ENCODE measurements at regions not wholly inside any gene's neighbourhood (a gene's known extent, or its start where the extent isn't known, plus 50 kb on each side); places are given as distances from the start of the nearest gene placed in this dataset.

DNA sequence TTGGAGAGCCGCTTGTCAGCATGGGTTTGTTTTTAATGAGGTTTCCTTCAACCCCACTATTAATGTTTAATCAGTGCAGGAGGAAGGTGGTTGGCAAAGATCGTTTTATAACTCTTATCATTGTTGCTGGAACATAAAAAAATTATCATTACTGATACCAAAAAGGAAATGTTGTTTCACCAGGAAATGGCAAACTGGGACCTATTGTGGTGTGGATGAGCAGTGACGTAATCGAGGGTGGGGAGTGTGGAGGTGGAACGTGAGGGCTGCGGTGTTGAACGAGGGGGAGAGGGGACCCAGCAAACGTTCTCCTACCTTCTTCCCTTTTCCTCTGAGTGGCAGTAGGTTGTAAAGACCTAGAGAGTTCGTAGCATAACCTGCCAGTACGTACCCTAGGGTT is 71.9 kb upstream of the TOMM7 start:
- H3K4me3 Mint-ChIP-seq = no peak overlapping the region
- no peaks in the 10 kb centered on the region; the same call in 2 of the 3 replicates for H3K36me3 Mint-ChIP-seq (ENCODE audit: low read depth)
- TF ChIP-seq NANOG (IDR thresholded peaks at IDR 0.05; ENCODE audit: borderline replicate concordance) = no peak
- TF ChIP-seq CREB1 (CRISPR knock-in tag; IDR thresholded peaks at IDR 0.05; ENCODE audit: low read depth) = no peak
- TF ChIP-seq POLR2AphosphoS5 (IDR thresholded peaks at IDR 0.05; ENCODE audit: low read depth) = no peak
- TF ChIP-seq STAT1 (IDR thresholded peaks at IDR 0.05; ENCODE audit: unreplicated experiment) = no peak
- Histone ChIP-seq H3K4me1 (ENCODE audit: insufficient read depth) (peaks cover 9% of the 10 kb centered on the region), H3K27me3 (ENCODE audit: insufficient read depth) (no peaks in the 10 kb centered on the region), H3K4me3 (no peak overlapping the region), H3K36me3 (ENCODE audit: insufficient read depth) (no peaks in the 10 kb centered on the region), H3K27ac (ENCODE audit: low read depth) (no peak overlapping the region), H3K9me2 (ENCODE audit: insufficient read depth) (no peaks in the 10 kb centered on the region), H2AFZ (peak overlapping the region; percentile 23; the same call in 1 of the 2 replicates), H3K4me2 (no peak overlapping the region), H3F3A (replicated peaks; ENCODE audit: low read depth) (no peaks in the 10 kb centered on the region), H3K79me2 (replicated peaks; ENCODE audit: insufficient read depth) (no peaks in the 10 kb centered on the region), H4K20me1 (replicated peaks; ENCODE audit: insufficient read depth) (no peaks in the 10 kb centered on the region)
- peaks cover 20% of the 10 kb centered on the region for H3K4me1 Mint-ChIP-seq
- DNase-seq (ENCODE audit: low spot score) (no peak), ATAC-seq (no peak)
- no peak overlapping the region for H3K27ac Mint-ChIP-seq
- peaks cover 3% of the 10 kb centered on the region for H3K27me3 Mint-ChIP-seq (ENCODE audit: insufficient read depth, low read depth, poor library complexity)
- H3K9me3 Mint-ChIP-seq = no peaks in the 10 kb centered on the region

DNA sequence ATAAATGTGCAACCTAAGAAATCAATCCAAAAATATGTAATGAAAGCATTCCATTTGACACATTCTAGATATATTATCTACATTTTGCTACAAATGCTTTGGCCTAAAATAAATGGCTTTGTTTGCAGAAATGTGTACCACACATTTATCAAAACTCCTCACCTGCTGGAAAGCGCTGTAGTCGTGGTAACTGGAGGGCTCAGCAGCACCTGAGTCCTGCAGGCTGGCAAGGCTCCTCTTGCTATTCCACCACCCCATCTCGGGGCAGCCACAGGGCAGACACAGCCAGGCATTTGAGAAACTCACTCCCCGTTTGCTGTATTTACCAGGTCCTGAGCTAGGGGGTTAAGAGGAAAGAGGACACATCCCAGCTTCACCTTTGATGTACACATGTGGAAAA is 68.1 kb upstream of the TOMM7 start:
- H3F3A ChIP-seq (replicated peaks; ENCODE audit: low read depth) = no peaks in the 10 kb centered on the region
- Mint-ChIP-seq H3K9me3 (no peaks in the 10 kb centered on the region), H3K27me3 (ENCODE audit: insufficient read depth, low read depth, poor library complexity) (no peaks in the 10 kb centered on the region), H3K36me3 (ENCODE audit: low read depth) (no peaks in the 10 kb centered on the region), H3K4me1 (peaks cover 12% of the 10 kb centered on the region), H3K27ac (no peak overlapping the region), H3K4me3 (no peak overlapping the region)
- no peak overlapping the region for H3K27ac ChIP-seq (ENCODE audit: low read depth)
- H3K4me3 ChIP-seq = no peak overlapping the region
- no peak overlapping the region for H3K4me2 ChIP-seq
- no peak for ATAC-seq
- H3K9me2 ChIP-seq (ENCODE audit: insufficient read depth) = no peaks in the 10 kb centered on the region
- no peak overlapping the region for H2AFZ ChIP-seq
- H3K79me2 ChIP-seq (replicated peaks; ENCODE audit: insufficient read depth) = no peaks in the 10 kb centered on the region
- H3K36me3 ChIP-seq (ENCODE audit: insufficient read depth) = no peaks in the 10 kb centered on the region
- no peaks in the 10 kb centered on the region for H4K20me1 ChIP-seq (replicated peaks; ENCODE audit: insufficient read depth)
- peaks cover 9% of the 10 kb centered on the region for H3K4me1 ChIP-seq (ENCODE audit: insufficient read depth)
- no peak for DNase-seq (ENCODE audit: low spot score)
- no peaks in the 10 kb centered on the region for H3K27me3 ChIP-seq (ENCODE audit: insufficient read depth)
- TF ChIP-seq STAT1 (IDR thresholded peaks at IDR 0.05; ENCODE audit: unreplicated experiment) (no peak), EZH2 (IDR thresholded peaks at IDR 0.05; ENCODE audit: low read depth, unreplicated experiment) (no peak), JUNB (IDR thresholded peaks at IDR 0.05; ENCODE audit: unreplicated experiment) (no peak), ZNF331 (CRISPR knock-in tag; IDR thresholded peaks at IDR 0.05; ENCODE audit: low read depth) (no peak)
- TF ChIP-seq, protein P1, sequence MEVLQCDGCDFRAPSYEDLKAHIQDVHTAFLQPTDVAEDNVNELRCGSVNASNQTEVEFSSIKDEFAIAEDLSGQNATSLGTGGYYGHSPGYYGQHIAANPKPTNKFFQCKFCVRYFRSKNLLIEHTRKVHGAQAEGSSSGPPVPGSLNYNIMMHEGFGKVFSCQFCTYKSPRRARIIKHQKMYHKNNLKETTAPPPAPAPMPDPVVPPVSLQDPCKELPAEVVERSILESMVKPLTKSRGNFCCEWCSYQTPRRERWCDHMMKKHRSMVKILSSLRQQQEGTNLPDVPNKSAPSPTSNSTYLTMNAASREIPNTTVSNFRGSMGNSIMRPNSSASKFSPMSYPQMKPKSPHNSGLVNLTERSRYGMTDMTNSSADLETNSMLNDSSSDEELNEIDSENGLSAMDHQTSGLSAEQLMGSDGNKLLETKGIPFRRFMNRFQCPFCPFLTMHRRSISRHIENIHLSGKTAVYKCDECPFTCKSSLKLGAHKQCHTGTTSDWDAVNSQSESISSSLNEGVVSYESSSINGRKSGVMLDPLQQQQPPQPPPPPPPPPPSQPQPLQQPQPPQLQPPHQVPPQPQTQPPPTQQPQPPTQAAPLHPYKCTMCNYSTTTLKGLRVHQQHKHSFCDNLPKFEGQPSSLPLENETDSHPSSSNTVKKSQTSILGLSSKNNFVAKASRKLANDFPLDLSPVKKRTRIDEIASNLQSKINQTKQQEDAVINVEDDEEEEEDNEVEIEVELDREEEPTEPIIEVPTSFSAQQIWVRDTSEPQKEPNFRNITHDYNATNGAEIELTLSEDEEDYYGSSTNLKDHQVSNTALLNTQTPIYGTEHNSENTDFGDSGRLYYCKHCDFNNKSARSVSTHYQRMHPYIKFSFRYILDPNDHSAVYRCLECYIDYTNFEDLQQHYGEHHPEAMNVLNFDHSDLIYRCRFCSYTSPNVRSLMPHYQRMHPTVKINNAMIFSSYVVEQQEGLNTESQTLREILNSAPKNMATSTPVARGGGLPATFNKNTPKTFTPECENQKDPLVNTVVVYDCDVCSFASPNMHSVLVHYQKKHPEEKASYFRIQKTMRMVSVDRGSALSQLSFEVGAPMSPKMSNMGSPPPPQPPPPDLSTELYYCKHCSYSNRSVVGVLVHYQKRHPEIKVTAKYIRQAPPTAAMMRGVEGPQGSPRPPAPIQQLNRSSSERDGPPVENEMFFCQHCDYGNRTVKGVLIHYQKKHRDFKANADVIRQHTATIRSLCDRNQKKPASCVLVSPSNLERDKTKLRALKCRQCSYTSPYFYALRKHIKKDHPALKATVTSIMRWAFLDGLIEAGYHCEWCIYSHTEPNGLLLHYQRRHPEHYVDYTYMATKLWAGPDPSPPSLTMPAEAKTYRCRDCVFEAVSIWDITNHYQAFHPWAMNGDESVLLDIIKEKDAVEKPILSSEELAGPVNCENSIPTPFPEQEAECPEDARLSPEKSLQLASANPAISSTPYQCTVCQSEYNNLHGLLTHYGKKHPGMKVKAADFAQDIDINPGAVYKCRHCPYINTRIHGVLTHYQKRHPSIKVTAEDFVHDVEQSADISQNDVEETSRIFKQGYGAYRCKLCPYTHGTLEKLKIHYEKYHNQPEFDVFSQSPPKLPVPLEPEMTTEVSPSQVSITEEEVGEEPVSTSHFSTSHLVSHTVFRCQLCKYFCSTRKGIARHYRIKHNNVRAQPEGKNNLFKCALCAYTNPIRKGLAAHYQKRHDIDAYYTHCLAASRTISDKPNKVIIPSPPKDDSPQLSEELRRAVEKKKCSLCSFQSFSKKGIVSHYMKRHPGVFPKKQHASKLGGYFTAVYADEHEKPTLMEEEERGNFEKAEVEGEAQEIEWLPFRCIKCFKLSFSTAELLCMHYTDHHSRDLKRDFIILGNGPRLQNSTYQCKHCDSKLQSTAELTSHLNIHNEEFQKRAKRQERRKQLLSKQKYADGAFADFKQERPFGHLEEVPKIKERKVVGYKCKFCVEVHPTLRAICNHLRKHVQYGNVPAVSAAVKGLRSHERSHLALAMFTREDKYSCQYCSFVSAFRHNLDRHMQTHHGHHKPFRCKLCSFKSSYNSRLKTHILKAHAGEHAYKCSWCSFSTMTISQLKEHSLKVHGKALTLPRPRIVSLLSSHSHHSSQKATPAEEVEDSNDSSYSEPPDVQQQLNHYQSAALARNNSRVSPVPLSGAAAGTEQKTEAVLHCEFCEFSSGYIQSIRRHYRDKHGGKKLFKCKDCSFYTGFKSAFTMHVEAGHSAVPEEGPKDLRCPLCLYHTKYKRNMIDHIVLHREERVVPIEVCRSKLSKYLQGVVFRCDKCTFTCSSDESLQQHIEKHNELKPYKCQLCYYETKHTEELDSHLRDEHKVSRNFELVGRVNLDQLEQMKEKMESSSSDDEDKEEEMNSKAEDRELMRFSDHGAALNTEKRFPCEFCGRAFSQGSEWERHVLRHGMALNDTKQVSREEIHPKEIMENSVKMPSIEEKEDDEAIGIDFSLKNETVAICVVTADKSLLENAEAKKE (CRISPR knock-in tag; IDR thresholded peaks at IDR 0.05) = no peak
- TF ChIP-seq, protein P2, sequence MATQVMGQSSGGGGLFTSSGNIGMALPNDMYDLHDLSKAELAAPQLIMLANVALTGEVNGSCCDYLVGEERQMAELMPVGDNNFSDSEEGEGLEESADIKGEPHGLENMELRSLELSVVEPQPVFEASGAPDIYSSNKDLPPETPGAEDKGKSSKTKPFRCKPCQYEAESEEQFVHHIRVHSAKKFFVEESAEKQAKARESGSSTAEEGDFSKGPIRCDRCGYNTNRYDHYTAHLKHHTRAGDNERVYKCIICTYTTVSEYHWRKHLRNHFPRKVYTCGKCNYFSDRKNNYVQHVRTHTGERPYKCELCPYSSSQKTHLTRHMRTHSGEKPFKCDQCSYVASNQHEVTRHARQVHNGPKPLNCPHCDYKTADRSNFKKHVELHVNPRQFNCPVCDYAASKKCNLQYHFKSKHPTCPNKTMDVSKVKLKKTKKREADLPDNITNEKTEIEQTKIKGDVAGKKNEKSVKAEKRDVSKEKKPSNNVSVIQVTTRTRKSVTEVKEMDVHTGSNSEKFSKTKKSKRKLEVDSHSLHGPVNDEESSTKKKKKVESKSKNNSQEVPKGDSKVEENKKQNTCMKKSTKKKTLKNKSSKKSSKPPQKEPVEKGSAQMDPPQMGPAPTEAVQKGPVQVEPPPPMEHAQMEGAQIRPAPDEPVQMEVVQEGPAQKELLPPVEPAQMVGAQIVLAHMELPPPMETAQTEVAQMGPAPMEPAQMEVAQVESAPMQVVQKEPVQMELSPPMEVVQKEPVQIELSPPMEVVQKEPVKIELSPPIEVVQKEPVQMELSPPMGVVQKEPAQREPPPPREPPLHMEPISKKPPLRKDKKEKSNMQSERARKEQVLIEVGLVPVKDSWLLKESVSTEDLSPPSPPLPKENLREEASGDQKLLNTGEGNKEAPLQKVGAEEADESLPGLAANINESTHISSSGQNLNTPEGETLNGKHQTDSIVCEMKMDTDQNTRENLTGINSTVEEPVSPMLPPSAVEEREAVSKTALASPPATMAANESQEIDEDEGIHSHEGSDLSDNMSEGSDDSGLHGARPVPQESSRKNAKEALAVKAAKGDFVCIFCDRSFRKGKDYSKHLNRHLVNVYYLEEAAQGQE (IDR thresholded peaks at IDR 0.05; ENCODE audit: unreplicated experiment) = no peak
- TF ChIP-seq, protein P3, sequence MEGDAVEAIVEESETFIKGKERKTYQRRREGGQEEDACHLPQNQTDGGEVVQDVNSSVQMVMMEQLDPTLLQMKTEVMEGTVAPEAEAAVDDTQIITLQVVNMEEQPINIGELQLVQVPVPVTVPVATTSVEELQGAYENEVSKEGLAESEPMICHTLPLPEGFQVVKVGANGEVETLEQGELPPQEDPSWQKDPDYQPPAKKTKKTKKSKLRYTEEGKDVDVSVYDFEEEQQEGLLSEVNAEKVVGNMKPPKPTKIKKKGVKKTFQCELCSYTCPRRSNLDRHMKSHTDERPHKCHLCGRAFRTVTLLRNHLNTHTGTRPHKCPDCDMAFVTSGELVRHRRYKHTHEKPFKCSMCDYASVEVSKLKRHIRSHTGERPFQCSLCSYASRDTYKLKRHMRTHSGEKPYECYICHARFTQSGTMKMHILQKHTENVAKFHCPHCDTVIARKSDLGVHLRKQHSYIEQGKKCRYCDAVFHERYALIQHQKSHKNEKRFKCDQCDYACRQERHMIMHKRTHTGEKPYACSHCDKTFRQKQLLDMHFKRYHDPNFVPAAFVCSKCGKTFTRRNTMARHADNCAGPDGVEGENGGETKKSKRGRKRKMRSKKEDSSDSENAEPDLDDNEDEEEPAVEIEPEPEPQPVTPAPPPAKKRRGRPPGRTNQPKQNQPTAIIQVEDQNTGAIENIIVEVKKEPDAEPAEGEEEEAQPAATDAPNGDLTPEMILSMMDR (conservative IDR thresholded peaks at IDR 0.05; ENCODE audit: low read depth in 2 of 2) = no peak
